ENCODE measurements at regions not wholly inside any gene's neighbourhood (a gene's known extent, or its start where the extent isn't known, plus 50 kb on each side); places are given as distances from the start of the nearest gene placed in this dataset.

DNA sequence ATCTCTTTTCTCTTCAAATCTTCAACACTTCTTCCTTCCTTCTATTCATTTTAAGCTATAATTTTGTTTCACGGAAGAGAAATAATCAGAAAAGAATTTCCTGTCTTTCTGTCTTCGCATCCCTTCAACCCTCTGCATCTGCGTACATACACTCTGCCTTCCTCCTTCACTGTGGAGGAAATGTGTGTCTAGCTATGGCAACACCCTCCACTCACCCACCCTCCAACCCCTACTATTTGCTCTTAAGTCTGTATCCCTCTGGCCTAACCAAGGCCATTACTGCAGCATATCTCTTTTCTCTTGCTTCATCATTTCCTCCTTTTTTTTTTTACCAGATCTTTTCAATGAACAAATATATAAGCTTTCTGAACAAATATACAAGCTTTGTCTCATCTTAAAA lies 105.7 kb upstream of the NUDT12 start:
- Histone ChIP-seq H3K9me3 (replicated peaks in 1 of 11) (peaks cover 8 to 18% (median 11%) of the 10 kb centered on the region in 11 experiments; a peak in 21 of 22 replicates), H3K9ac (no peak overlapping the region), H3K36me3 (no peaks in the 10 kb centered on the region), H3K4me2 (no peak overlapping the region), H3K4me1 (no peaks in the 10 kb centered on the region), H3K27me3 (no peaks in the 10 kb centered on the region), H4K20me1 (no peaks in the 10 kb centered on the region), H3K4me3 (no peak overlapping the region), H3K27ac (no peak overlapping the region)
- TF ChIP-seq Cebpa-rat (IDR thresholded peaks at IDR 0.05) = no peak

DNA sequence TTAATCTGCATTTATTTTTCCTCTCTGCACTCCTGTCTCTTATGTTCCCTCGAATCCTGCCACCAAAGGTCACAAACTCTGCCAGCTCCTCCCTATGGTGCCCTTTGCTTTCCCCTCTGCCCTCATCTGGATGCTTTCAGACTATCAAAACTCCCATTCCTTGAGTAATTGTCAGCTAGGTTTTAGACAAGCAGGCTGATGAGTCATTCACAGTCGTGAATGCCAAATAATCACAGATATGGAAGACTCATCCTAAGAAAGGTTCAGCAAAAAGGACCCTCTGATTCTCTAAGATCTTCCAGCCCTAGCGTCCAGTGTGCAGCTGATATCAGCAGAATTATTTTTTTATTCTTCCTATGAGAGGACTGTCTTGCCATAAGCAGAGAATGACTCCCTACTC lies 104.5 kb upstream of the NUDT12 start:
- Histone ChIP-seq H3K27ac (no peak overlapping the region), H3K27me3 (no peaks in the 10 kb centered on the region), H4K20me1 (no peaks in the 10 kb centered on the region), H3K4me3 (no peak overlapping the region), H3K9ac (no peak overlapping the region), H3K36me3 (no peaks in the 10 kb centered on the region), H3K9me3 (replicated peaks in 1 of 11) (peaks cover 14 to 28% (median 18%) of the 10 kb centered on the region in 11 experiments), H3K4me2 (no peak overlapping the region), H3K4me1 (no peaks in the 10 kb centered on the region)
- no peak for TF ChIP-seq Cebpa-rat (IDR thresholded peaks at IDR 0.05)

DNA sequence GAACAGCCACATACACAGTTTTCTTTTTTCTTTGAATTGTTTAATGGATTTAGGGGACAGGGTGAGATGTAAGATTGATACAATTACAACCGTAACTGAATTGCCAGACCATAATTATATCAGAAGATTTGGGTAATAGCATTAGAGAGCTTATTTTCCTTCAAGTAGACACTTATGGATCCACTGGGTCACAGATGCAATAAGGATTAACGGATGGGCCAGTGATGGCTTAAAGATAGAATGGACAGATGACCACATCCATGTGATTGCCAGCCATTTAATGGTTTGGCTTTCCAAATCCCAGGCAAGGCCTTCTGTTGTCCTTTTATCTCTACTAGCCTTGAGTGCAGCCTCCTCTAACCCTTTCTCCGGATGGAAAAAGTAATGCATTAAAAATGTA lies 94.7 kb upstream of the NUDT12 start:
- no peak overlapping the region for H3K4me3 ChIP-seq
- H3K4me2 ChIP-seq = no peak overlapping the region
- H3K27ac ChIP-seq = no peak overlapping the region
- no peaks in the 10 kb centered on the region for H3K4me1 ChIP-seq
- H3K9ac ChIP-seq = no peak overlapping the region
- no peak for TF ChIP-seq Cebpa-rat (IDR thresholded peaks at IDR 0.05)
- no peaks in the 10 kb centered on the region for H4K20me1 ChIP-seq
- no peaks in the 10 kb centered on the region for H3K36me3 ChIP-seq
- H3K27me3 ChIP-seq = no peaks in the 10 kb centered on the region
- H3K9me3 ChIP-seq (replicated peaks in 1 of 11) = peaks cover 0 to 5% (median 0%) of the 10 kb centered on the region in 11 experiments; a peak in 2 of 22 replicates

DNA sequence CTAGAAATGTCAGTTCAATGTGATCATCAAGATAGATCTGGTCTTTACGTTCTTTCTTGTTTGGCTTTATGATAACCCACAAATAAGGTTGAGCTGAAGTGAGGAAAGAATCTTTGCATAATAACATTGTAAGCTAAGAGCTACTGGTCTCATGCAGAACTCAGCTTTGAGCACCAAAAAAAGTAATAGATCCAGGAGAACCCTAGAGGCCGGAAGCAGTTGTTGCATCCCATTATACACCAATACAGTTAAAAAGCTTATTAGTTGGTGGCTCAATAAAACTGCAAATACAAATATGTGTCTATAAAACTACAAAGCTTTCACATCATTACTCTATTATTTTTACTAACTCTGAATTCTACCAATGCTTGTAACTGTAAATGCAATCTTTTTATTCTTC lies 85.5 kb upstream of the NUDT12 start:
- H3K4me1 ChIP-seq = 0 out of 20 replicates have a peak, but pooled peaks cover 0 to 5% (median 0%) of the 10 kb centered on the region in 10 experiments
- no peaks in the 10 kb centered on the region for H4K20me1 ChIP-seq
- no peaks in the 10 kb centered on the region for H3K9me3 ChIP-seq (replicated peaks in 1 of 11)
- H3K36me3 ChIP-seq = no peaks in the 10 kb centered on the region
- no peak overlapping the region for H3K4me3 ChIP-seq
- no peak overlapping the region for H3K9ac ChIP-seq
- no peak for TF ChIP-seq Cebpa-rat (IDR thresholded peaks at IDR 0.05)
- H3K27me3 ChIP-seq = no peaks in the 10 kb centered on the region
- no peak overlapping the region for H3K4me2 ChIP-seq
- H3K27ac ChIP-seq = no peak overlapping the region

DNA sequence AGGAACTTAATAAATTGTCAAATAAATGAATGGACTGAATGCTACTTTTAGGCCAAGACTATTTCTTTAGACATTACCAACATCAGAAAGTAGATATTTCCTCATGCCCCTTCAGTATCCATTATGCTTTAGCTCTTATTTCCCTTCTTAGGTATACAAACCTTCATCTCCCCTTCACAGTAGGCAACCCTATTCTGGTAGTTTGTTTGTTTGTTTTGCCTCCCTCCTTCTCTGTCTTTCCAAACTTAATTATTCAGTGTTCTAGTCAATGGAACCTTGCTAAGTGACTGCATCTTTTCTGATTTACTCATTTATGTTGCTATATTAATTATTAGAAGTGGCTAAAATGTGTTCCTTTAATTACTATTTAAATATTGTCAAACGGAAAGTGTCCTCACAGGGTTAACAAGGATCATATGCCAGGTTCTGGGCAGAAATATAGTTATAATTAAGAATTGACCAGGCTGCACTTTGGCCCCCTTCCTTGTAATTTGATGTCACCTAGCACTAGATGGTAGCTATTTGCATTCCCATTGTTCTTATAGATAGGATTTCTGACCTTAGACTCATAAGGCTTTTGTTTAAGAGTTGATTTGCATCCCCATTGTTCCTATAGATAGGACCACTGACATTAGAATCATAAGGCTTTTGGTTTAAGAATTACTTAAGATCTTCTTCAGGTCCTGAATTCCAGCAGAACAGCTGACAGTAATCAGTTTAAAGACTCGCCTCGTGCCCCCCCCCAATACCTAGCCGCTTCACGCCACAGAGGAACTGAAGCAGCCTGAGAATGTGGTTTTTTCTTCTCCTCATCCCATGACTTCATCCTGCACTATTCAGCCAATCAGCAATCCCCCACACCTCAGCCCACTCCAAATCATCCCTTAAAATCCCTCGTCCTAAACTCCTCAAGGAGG lies 84.4 kb upstream of the NUDT12 start:
- H3K27ac ChIP-seq = no peak overlapping the region
- TF ChIP-seq Cebpa-rat (IDR thresholded peaks at IDR 0.05) = no peak
- no peak overlapping the region for H3K9ac ChIP-seq

DNA sequence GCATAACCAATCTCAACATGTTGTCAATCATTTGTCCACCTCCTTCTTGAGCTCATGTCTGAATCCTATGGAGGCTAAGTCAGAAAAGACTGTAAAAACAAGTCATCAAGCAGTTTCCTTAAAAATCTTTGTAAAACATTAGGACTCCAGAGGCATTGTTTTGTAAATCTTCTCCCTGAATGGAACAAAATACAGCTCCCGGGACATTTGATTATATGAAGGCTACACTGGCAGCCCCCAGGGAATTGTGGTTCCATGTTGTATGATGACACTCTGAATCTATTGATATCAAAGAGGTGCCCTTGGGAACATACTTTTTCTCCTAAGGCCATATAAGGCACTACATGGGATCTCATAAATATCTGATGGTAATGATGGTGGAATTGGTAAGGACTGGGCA lies 83.2 kb upstream of the NUDT12 start:
- Histone ChIP-seq H3K4me2 (no peak overlapping the region), H3K27ac (no peak overlapping the region), H3K36me3 (no peaks in the 10 kb centered on the region), H3K4me1 (0 out of 20 replicates have a peak, but pooled peaks cover 0 to 5% (median 0%) of the 10 kb centered on the region in 10 experiments), H3K9ac (no peak overlapping the region), H3K4me3 (no peak overlapping the region), H3K27me3 (no peaks in the 10 kb centered on the region), H3K9me3 (replicated peaks in 1 of 11) (no peaks in the 10 kb centered on the region), H4K20me1 (no peaks in the 10 kb centered on the region)
- no peak for TF ChIP-seq Cebpa-rat (IDR thresholded peaks at IDR 0.05)

More for the DNA sequence above, 84.4 kb upstream of the NUDT12 start:
- H4K20me1 ChIP-seq = no peaks in the 10 kb centered on the region
- no peak overlapping the region for H3K4me2 ChIP-seq
- no peaks in the 10 kb centered on the region for H3K27me3 ChIP-seq
- H3K4me3 ChIP-seq = no peak overlapping the region
- H3K9me3 ChIP-seq (replicated peaks in 1 of 11) = no peaks in the 10 kb centered on the region
- H3K4me1 ChIP-seq = 0 out of 20 replicates have a peak, but pooled peaks cover 0 to 5% (median 0%) of the 10 kb centered on the region in 10 experiments
- H3K36me3 ChIP-seq = no peaks in the 10 kb centered on the region

DNA sequence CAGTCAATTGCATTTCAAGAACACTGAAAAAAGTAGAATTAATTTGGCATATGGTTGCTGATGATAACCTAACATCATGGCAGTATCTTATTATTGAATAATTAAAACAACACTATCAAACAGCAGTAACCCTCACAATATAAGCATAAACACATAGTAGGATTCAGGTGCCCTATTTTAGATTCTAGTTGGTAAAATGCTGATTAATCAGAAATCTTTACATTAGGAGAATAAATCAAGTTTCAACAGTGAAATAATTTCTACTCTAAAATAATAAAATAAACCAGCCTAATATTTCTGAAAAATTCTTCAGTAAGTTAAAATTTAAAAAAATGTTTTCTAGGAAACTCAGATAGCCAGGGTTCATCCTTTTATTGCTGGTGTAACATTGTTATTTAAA lies 76.4 kb upstream of the NUDT12 start:
- Histone ChIP-seq H3K4me2 (no peak overlapping the region), H3K9ac (no peak overlapping the region)

DNA sequence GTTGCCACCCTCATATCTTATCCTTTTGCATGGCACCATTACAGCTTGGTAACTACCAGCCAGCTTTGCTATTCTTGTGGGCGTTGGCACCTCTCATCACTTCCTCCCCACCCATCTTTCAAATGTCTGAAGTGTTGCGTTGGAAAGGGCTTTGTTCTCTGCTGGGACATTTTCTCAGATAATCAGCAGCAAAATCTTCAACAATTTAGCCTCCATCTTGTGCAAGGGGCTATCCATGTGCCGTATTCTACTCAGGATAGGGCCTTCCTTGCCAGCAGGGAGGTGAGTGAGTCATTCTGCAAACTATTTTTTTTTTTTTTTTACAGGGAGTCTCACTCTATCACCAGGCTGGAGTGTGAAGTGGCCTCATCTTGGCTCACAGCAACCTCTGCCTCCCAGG lies 62.1 kb upstream of the NUDT12 start:
- Histone ChIP-seq H3K36me3 (no peaks in the 10 kb centered on the region), H3K9me3 (replicated peaks in 1 of 11) (no peaks in the 10 kb centered on the region), H4K20me1 (no peaks in the 10 kb centered on the region), H3K27me3 (no peaks in the 10 kb centered on the region), H3K4me3 (no peak overlapping the region), H3K27ac (no peak overlapping the region), H3K4me2 (no peak overlapping the region), H3K4me1 (no peaks in the 10 kb centered on the region), H3K9ac (no peak overlapping the region)
- no peak for TF ChIP-seq Cebpa-rat (IDR thresholded peaks at IDR 0.05)

More for the DNA sequence above, 76.4 kb upstream of the NUDT12 start:
- no peak for TF ChIP-seq Cebpa-rat (IDR thresholded peaks at IDR 0.05)
- Histone ChIP-seq H3K9me3 (replicated peaks in 1 of 11) (no peaks in the 10 kb centered on the region), H4K20me1 (no peaks in the 10 kb centered on the region), H3K4me3 (no peak overlapping the region), H3K4me1 (no peaks in the 10 kb centered on the region), H3K27ac (no peak overlapping the region), H3K36me3 (no peaks in the 10 kb centered on the region), H3K27me3 (no peaks in the 10 kb centered on the region)

DNA sequence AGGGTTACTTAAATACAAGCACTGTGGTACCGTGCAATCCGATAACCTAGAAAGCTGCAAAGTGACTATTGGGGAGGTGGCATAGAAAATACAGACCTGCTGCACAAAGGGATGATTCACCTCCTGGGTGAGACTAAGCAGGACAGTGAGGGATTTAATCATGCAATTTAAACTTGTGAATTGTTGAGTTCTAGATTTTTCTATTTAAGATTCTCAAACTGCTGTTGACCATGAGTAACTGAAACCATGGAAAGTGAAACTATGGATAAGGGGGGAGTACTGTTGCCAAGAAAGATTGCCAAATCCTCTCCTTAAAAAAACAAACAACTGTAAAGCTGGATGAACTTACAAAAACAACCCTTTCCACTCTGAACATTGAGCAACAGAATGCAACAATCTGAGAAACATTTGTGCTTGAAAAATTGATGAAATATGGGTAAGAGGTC lies 61.5 kb upstream of the NUDT12 start:
- Histone ChIP-seq H3K4me1 (no peaks in the 10 kb centered on the region), H3K4me2 (no peak overlapping the region), H3K27ac (no peak overlapping the region), H3K36me3 (no peaks in the 10 kb centered on the region), H3K9me3 (replicated peaks in 1 of 11) (no peaks in the 10 kb centered on the region), H3K27me3 (no peaks in the 10 kb centered on the region), H3K9ac (no peak overlapping the region), H4K20me1 (no peaks in the 10 kb centered on the region), H3K4me3 (no peak overlapping the region)
- no peak for TF ChIP-seq Cebpa-rat (IDR thresholded peaks at IDR 0.05)

DNA sequence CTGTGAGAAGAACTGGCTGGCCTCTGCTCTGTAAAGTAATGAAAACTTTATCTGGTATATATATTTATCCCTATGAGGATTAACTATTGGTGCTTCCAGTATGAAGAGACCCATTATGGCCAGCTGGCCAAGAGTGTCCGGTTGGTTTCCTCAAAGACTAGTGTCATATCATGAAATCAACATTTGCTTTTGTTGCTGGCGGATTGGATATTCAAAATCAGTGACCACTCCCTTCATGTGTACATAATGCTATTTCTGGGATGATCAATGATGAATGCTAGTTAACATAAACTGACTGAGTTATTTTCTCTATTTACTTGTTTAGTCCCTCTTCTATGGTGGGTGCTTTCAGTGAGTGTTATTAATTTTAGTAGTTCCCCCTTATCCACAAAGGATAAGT lies 60.8 kb upstream of the NUDT12 start:
- TF ChIP-seq Cebpa-rat (IDR thresholded peaks at IDR 0.05) = no peak
- no peak overlapping the region for H3K9ac ChIP-seq
- H3K4me3 ChIP-seq = no peak overlapping the region
- H3K27me3 ChIP-seq = no peaks in the 10 kb centered on the region
- no peaks in the 10 kb centered on the region for H3K4me1 ChIP-seq
- H3K9me3 ChIP-seq (replicated peaks in 1 of 11) = no peaks in the 10 kb centered on the region
- no peak overlapping the region for H3K4me2 ChIP-seq
- no peaks in the 10 kb centered on the region for H3K36me3 ChIP-seq
- no peak overlapping the region for H3K27ac ChIP-seq
- H4K20me1 ChIP-seq = no peaks in the 10 kb centered on the region
